ENCODE measurements at regions not wholly inside any gene's neighbourhood (a gene's known extent, or its start where the extent isn't known, plus 50 kb on each side); places are given as distances from the start of the nearest gene placed in this dataset.

- H3K79me2 ChIP-seq (ENCODE audit: insufficient read depth): no peaks in the 10 kb centered on the region
- ChIA-PET CTCF (no interaction called here), POLR2A (no interaction called here)
- no peaks in the 10 kb centered on the region for H3K9me2 ChIP-seq
- H4K20me1 ChIP-seq (ENCODE audit: insufficient read depth): no peaks in the 10 kb centered on the region
- no peaks in the 10 kb centered on the region for H3K9me3 ChIP-seq
- H3K36me3 ChIP-seq (replicated peaks in 1 of 2; ENCODE audit: control insufficient read depth in 1 of 2, insufficient read depth in 2 of 2, low read length in 1 of 2): no peaks in the 10 kb centered on the region
- H3K27me3 ChIP-seq (ENCODE audit: insufficient read depth): no peaks in the 10 kb centered on the region
- H3K4me2 ChIP-seq: no peak overlapping the region
- no peak overlapping the region for H2AFZ ChIP-seq (ENCODE audit: low read depth)
- no peak overlapping the region for H3K4me3 ChIP-seq (ENCODE audit: low read depth in 2 of 2, low read length in 1 of 2)
- 25% methylated on average over 2 of the region's 2 CpGs for WGBS (ENCODE audit: low lambda C conversion rate)
- TF ChIP-seq SMC3 (IDR thresholded peaks at IDR 0.05; ENCODE audit: low read depth, low read length): no peak
- no peak for TF ChIP-seq MAX (IDR thresholded peaks at IDR 0.05; ENCODE audit: low read depth)
- TF ChIP-seq MXI1 (IDR thresholded peaks at IDR 0.05; ENCODE audit: low read depth, low read length): no peak
- TF ChIP-seq REST (IDR thresholded peaks at IDR 0.05; ENCODE audit: low read depth, low read length): no peak
- TF ChIP-seq GATA2 (CRISPR knock-in tag; IDR thresholded peaks at IDR 0.05): no peak
- TF ChIP-seq FOXM1 (IDR thresholded peaks at IDR 0.05; ENCODE audit: low read depth): no peak
- no peak for TF ChIP-seq RCOR1 (IDR thresholded peaks at IDR 0.05; ENCODE audit: low read length)
- no peak for TF ChIP-seq RAD21 (IDR thresholded peaks at IDR 0.05; ENCODE audit: low read length)
- no peak for TF ChIP-seq YY1 (IDR thresholded peaks at IDR 0.05; ENCODE audit: low read depth)
- H3K4me1 ChIP-seq (ENCODE audit: control insufficient read depth in 1 of 2, insufficient read depth in 2 of 2, low read depth in 1 of 2, low read length in 1 of 2): no peaks in the 10 kb centered on the region
- no peak for DNase-seq
- H3F3A ChIP-seq (replicated peaks; ENCODE audit: insufficient read depth): no peaks in the 10 kb centered on the region
- H3K27ac ChIP-seq (ENCODE audit: low read depth in 2 of 2, low read length in 1 of 2): no peak overlapping the region
- H3K9ac ChIP-seq: no peak overlapping the region
Observed at GRCh38 chr18:52150050-52150449, 189.9 kb upstream of the DCC start.

- CTCF ChIA-PET: interaction anchor here (0.5 kb wide), 1 partner anchor 48 kb away, joined by 3 read pairs; no protein-coding TSS in a partner anchor
- no peak for DNase-seq
- no peaks in the 10 kb centered on the region for H3K9me2 ChIP-seq
- TF ChIP-seq REST (IDR thresholded peaks at IDR 0.05; ENCODE audit: low read depth, low read length): no peak
- no peak for TF ChIP-seq IRF3 (IDR thresholded peaks at IDR 0.05; ENCODE audit: low read depth, low read length)
- TF ChIP-seq RAD21 (IDR thresholded peaks at IDR 0.05; ENCODE audit: low read length): no peak
- TF ChIP-seq ZBTB33 (IDR thresholded peaks at IDR 0.05; ENCODE audit: borderline replicate concordance, low read depth): no peak
- TF ChIP-seq GATA2 (CRISPR knock-in tag; IDR thresholded peaks at IDR 0.05): no peak
- no peak for TF ChIP-seq NRF1 (IDR thresholded peaks at IDR 0.05; ENCODE audit: low read depth, low read length)
- no peak for TF ChIP-seq POLR2AphosphoS5 (IDR thresholded peaks at IDR 0.05; ENCODE audit: low read depth, low read length)
- no peak for TF ChIP-seq JUND (IDR thresholded peaks at IDR 0.05)
- TF ChIP-seq CTCF (IDR thresholded peaks at IDR 0.05): no peak
- no peak for TF ChIP-seq YY1 (IDR thresholded peaks at IDR 0.05; ENCODE audit: low read depth)
- no peak for TF ChIP-seq RCOR1 (IDR thresholded peaks at IDR 0.05; ENCODE audit: low read length)
Observed at GRCh38 chr18:52152036-52152435, 188.0 kb upstream of the DCC start.

More at GRCh38 chr18:52152036-52152435, 188.0 kb upstream of the DCC start:
- no peaks in the 10 kb centered on the region for H3K36me3 ChIP-seq (replicated peaks in 1 of 2; ENCODE audit: control insufficient read depth in 1 of 2, insufficient read depth in 2 of 2, low read length in 1 of 2)
- no peaks in the 10 kb centered on the region for H3K27me3 ChIP-seq (ENCODE audit: insufficient read depth)
- no peaks in the 10 kb centered on the region for H3K4me1 ChIP-seq (ENCODE audit: control insufficient read depth in 1 of 2, insufficient read depth in 2 of 2, low read depth in 1 of 2, low read length in 1 of 2)
- POLR2A ChIA-PET: no interaction called here
- no peak overlapping the region for H3K4me2 ChIP-seq
- WGBS (ENCODE audit: low lambda C conversion rate): 23% methylated on average over 3 of the region's 3 CpGs
- no peaks in the 10 kb centered on the region for H4K20me1 ChIP-seq (ENCODE audit: insufficient read depth)
- H3K9ac ChIP-seq: no peak overlapping the region
- no peaks in the 10 kb centered on the region for H3K79me2 ChIP-seq (ENCODE audit: insufficient read depth)
- H3K9me3 ChIP-seq: no peaks in the 10 kb centered on the region
- H3F3A ChIP-seq (replicated peaks; ENCODE audit: insufficient read depth): no peaks in the 10 kb centered on the region
- no peak overlapping the region for H2AFZ ChIP-seq (ENCODE audit: low read depth)
- no peak overlapping the region for H3K27ac ChIP-seq (ENCODE audit: low read depth in 2 of 2, low read length in 1 of 2)
- no peak overlapping the region for H3K4me3 ChIP-seq (ENCODE audit: low read depth in 2 of 2, low read length in 1 of 2)

Measured in SK-N-SH (cell line).